ENCODE measurements at regions not wholly inside any gene's neighbourhood (a gene's known extent, or its start where the extent isn't known, plus 50 kb on each side); places are given as distances from the start of the nearest gene placed in this dataset.

DNA sequence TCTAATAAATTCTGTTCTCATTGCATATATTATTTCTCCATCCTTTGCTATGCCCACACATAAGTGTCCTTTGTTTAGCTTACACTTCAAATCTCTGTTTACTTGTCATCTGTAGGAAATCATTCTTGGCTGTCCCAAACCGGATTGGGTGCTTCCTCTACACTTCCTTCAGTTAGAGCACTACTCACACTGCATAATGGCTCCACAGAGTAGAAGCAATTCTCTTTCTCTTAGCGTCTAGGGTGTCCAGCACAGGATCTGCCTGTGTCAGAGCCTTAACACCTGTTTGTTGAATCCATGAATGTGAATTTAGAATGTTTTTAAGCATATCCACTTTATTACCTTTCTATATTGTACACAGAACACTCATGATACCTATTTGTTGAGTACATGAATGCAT lies 87.0 kb upstream of the BMP2 start:
- Histone ChIP-seq H2BK120ac (ENCODE audit: low read depth, low read length, poor library complexity, severe bottlenecking) (no peak overlapping the region), H3K23me2 (ENCODE audit: insufficient read length, low read depth, low read length, poor library complexity, severe bottlenecking) (no peaks in the 10 kb centered on the region), H3K27ac (ENCODE audit: insufficient read length, low read depth, low read length) (no peak overlapping the region), H4K8ac (replicated peaks; ENCODE audit: insufficient read length, low read depth, low read length) (no peak overlapping the region), H3K9me3 (ENCODE audit: control insufficient read depth, low read depth, low read length) (no peaks in the 10 kb centered on the region), H3K79me1 (ENCODE audit: insufficient read depth, low read depth, low read length, poor library complexity, severe bottlenecking) (no peaks in the 10 kb centered on the region), H3K18ac (ENCODE audit: insufficient read length, low read depth, low read length) (no peak overlapping the region), H3K27me3 (ENCODE audit: insufficient read depth, low read length) (no peaks in the 10 kb centered on the region), H3K23ac (ENCODE audit: insufficient read length, low read depth, low read length) (no peak overlapping the region), H2BK5ac (ENCODE audit: insufficient read length, low read length) (no peak overlapping the region), H3K9ac (ENCODE audit: extremely low read depth, insufficient read length, low read length) (no peak overlapping the region), H3K4me2 (ENCODE audit: insufficient read depth, insufficient read length, low read length) (no peak overlapping the region), H3K4me1 (ENCODE audit: insufficient read depth, low read length) (no peaks in the 10 kb centered on the region), H2AFZ (ENCODE audit: low read length) (no peak overlapping the region), H4K5ac (ENCODE audit: insufficient read length, low read depth, low read length) (no peak overlapping the region), H3K14ac (ENCODE audit: insufficient read depth, low read length) (no peak overlapping the region), H4K91ac (ENCODE audit: insufficient read length, low read depth, low read length) (no peak overlapping the region), H2AK5ac (ENCODE audit: insufficient read length, low read length) (no peak overlapping the region), H2BK15ac (ENCODE audit: low read depth, low read length) (no peak overlapping the region), H3K79me2 (ENCODE audit: insufficient read depth, low read length) (no peaks in the 10 kb centered on the region), H3K56ac (ENCODE audit: insufficient read length, low read depth, low read length) (no peak overlapping the region), H2BK12ac (ENCODE audit: insufficient read length, low read depth, low read length) (no peak overlapping the region), H3T11ph (ENCODE audit: low read length) (no peak overlapping the region), H3K4ac (ENCODE audit: low read depth, low read length) (no peak overlapping the region), H2BK20ac (ENCODE audit: low read depth, low read length, poor library complexity, severe bottlenecking) (no peak overlapping the region), H4K20me1 (ENCODE audit: control insufficient read depth, insufficient read depth, insufficient read length) (no peaks in the 10 kb centered on the region)
- WGBS (ENCODE audit: extremely low coverage, insufficient read length, low lambda C conversion rate): no CpG with 5 or more reads among the region's 2 CpGs
- TF ChIP-seq CTCF (conservative IDR thresholded peaks at IDR 0.05): no peak
- Mint-ChIP-seq H3K36me3 (ENCODE audit: insufficient read depth in 1 of 3, low read depth in 3 of 3) (no peaks in the 10 kb centered on the region), H3K9me3 (no peaks in the 10 kb centered on the region), H3K27me3 (ENCODE audit: low read depth) (no peaks in the 10 kb centered on the region), H3K27ac (no peak overlapping the region), H3K4me3 (no peak overlapping the region), H3K4me1 (peaks cover 0 to 3% of the 10 kb centered on the region in 2 experiments; a peak in 1 of 4 replicates)
- no peak for DNase-seq

All from H9 (cell line).